ENCODE measurements at regions not wholly inside any gene's neighbourhood (a gene's known extent, or its start where the extent isn't known, plus 50 kb on each side); places are given as distances from the start of the nearest gene placed in this dataset.

DNA sequence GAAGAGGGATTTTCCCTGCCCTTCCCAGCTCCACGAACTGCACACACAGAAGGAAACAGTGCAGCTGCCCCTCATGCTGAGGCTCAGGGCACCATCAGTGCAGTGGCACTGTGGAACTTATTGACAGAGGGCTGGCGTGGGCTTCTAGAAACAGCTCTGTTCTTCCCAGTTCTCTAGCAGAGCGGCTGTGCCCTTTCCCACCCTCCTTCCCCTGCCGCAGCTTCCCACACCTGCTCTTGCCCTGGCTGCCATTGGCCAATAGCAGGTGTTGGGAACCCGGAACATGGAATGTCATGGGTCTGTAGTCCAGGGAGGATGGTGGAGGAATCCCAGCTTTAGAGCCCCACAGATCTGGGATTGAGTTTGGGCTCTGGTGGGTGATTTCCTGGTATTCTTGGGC lies 343.8 kb downstream of the RPS6KC1 start:
- no peak overlapping the region for H3K4me3 ChIP-seq (ENCODE audit: low read length)
- no peak for DNase-seq (ENCODE audit: low read depth)
- TF ChIP-seq, protein P1, sequence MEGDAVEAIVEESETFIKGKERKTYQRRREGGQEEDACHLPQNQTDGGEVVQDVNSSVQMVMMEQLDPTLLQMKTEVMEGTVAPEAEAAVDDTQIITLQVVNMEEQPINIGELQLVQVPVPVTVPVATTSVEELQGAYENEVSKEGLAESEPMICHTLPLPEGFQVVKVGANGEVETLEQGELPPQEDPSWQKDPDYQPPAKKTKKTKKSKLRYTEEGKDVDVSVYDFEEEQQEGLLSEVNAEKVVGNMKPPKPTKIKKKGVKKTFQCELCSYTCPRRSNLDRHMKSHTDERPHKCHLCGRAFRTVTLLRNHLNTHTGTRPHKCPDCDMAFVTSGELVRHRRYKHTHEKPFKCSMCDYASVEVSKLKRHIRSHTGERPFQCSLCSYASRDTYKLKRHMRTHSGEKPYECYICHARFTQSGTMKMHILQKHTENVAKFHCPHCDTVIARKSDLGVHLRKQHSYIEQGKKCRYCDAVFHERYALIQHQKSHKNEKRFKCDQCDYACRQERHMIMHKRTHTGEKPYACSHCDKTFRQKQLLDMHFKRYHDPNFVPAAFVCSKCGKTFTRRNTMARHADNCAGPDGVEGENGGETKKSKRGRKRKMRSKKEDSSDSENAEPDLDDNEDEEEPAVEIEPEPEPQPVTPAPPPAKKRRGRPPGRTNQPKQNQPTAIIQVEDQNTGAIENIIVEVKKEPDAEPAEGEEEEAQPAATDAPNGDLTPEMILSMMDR (conservative IDR thresholded peaks at IDR 0.05; ENCODE audit: low read length): no peak

DNA sequence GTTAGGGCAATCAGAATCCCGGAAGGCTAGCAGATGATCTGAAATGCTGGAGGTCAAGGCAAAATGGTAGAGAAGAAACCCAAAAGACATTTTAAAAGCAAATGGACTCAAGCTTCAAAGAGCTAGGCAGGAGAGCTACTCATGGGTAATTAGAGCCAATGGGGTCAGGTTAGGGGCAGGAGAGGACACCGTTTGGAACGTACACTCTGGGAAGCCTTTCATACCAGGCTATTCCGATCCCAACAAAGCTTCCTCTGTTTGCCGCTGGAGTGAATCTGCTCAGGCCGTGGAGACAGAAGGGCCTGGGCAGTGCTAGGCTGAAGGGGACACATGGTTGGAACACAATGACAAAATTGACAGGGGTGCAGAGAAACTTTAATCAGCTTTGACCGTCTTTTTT lies 346.6 kb downstream of the RPS6KC1 start:
- no peak for DNase-seq (ENCODE audit: low read depth)
- TF ChIP-seq, protein P1 (conservative IDR thresholded peaks at IDR 0.05; ENCODE audit: low read length): no peak
- no peak overlapping the region for H3K4me3 ChIP-seq (ENCODE audit: low read length)

DNA sequence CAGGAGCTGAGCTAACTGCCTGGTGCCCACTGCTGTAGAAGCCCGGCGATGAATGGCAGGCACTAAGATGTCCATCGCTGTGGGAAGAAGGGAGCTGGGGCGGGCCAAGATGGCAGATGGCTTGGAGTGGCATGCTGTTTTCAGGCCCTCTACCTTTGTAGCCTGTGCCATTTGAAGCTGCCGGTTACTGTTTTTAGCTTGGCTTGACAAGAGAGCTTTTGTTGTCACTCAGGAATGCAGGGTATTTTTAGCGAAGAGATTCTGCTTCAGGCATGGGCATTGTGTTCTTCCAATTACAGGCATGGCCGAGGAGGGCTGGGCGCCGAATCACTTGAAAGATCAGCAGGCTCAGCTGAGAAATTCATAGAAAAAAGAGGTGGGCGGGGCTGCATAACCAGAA lies 348.7 kb downstream of the RPS6KC1 start:
- DNase-seq (ENCODE audit: low read depth): no peak
- TF ChIP-seq, protein P1 (conservative IDR thresholded peaks at IDR 0.05; ENCODE audit: low read length): no peak

DNA sequence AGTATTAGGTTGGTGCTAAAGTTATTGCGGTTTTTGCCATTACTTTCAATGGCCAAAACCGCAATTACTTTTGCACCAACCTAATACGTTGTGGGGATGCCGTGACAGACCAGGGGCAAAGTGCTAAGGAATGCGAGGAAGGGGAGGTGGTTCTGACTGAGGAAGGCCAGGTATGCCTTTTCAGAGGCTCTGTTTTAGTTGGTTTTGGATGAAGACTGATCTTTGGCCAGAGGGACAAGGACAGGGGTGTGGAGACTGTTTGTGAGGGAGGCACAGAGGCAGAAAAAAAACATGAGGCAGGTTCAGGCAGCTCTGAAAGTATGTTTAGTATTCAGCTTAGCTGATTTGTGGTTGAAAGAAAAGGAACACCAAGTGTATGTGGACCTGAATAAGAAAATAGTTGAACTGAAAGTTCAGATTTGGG lies 358.2 kb downstream of the RPS6KC1 start:
- TF ChIP-seq, protein P1 (conservative IDR thresholded peaks at IDR 0.05; ENCODE audit: low read length): no peak
- H3K4me3 ChIP-seq (ENCODE audit: low read length): no peak overlapping the region
- DNase-seq (ENCODE audit: low read depth): no peak

More for the DNA sequence above, 348.7 kb downstream of the RPS6KC1 start:
- no peak overlapping the region for H3K4me3 ChIP-seq (ENCODE audit: low read length)

DNA sequence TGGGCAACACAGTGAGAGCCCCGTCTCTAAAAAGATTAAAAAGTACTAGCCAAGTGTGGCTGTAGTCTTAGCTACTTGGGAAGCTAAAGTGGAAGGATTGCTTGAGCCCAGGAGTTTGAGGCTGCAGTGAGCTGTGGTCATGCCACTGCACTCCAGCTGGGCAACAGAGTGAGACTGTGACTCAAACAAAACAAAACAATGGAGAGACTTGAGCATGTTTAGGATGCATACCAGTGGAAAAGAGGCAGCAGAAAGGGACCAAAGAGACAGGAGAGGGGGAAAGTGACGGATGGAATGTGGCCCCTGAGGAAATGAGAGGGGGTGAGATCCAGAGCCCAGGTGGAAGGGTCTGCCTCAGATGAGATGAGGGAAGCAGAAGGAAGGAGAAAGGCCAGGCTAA lies 358.9 kb downstream of the RPS6KC1 start:
- TF ChIP-seq, protein P1 (conservative IDR thresholded peaks at IDR 0.05; ENCODE audit: low read length): no peak
- H3K4me3 ChIP-seq (ENCODE audit: low read length): no peak overlapping the region
- no peak for DNase-seq (ENCODE audit: low read depth)

DNA sequence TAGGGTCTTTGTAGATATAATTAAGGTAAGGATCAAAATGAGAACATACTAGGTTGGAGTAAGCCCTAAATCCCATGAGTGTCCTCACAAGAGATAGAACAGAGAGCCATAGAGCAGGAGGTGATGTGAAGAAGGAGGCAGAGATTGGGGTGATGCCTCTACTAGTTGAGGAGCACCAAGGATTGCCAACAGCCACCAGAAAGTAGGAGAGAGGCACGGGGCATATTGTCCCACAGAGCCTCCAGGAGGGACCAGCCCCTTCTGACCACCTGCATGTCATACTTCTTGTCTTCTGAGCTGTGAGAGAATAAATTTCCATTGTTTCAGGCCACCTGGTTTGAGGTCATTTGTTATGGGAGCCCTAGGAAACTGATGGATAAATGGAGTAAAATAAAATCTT lies 363.3 kb downstream of the RPS6KC1 start:
- TF ChIP-seq, protein P1 (conservative IDR thresholded peaks at IDR 0.05; ENCODE audit: low read length): no peak
- no peak overlapping the region for H3K4me3 ChIP-seq (ENCODE audit: low read length)
- no peak for DNase-seq (ENCODE audit: low read depth)

DNA sequence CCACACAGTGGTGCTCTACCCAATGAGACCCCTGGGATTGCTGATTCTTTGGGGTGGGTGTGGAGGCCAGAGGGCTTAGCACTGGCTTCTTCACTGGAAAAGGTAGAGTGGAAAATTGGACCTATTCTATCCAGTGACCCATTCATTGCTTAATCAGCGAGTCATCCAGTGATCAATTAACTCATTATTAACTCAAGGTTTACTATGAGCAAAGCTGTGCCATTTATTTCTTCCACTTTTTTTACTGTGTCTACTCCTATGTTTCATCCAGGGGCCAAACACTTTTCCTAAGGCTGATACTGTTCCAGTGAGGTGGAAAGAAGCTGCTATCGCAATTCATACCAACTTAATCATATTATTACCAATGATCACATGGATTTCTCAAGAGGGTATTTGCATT lies 363.9 kb downstream of the RPS6KC1 start:
- H3K4me3 ChIP-seq (ENCODE audit: low read length): no peak overlapping the region
- DNase-seq (ENCODE audit: low read depth): no peak
- TF ChIP-seq, protein P1 (conservative IDR thresholded peaks at IDR 0.05; ENCODE audit: low read length): no peak
